ENCODE measurements at regions not wholly inside any gene's neighbourhood (a gene's known extent, or its start where the extent isn't known, plus 50 kb on each side); places are given as distances from the start of the nearest gene placed in this dataset.

DNA sequence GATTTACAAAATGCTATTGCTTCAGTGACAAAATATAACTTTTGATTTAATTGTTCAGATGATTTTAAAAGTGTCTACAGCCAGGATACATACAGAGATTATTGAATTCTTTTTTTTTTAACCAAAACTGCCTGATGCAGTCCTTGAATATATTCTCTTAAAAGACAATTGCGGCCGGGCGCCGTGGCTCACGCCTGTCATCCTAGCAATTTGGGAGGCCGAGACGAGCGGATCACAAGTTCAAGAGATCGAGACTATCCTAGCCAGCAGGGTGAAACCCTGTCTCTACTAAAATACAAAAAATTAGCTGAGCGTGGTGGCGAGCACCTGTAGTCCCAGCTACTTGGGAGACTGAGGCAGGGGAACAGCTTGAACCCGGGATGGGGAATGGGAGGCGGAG, 497.0 kb upstream of the FSIP2 start:
- ATAC-seq (no peak), DNase-seq (no peak)
- no peak overlapping the region for H3K4me3 Mint-ChIP-seq
- ChIA-PET POLR2A (no interaction called here), CTCF (no interaction called here)
- no peak overlapping the region for H3K27ac Mint-ChIP-seq
- Histone ChIP-seq H3K27ac (ENCODE audit: low read depth, low read length) (no peak overlapping the region), H3K27me3 (ENCODE audit: control insufficient read depth in 2 of 2, insufficient read depth in 2 of 2, low read length in 2 of 2) (no peaks in the 10 kb centered on the region), H3K36me3 (ENCODE audit: control insufficient read depth in 2 of 3, insufficient read depth in 3 of 3, low read length in 3 of 3) (no peaks in the 10 kb centered on the region), H3K4me1 (ENCODE audit: control insufficient read depth in 2 of 2, insufficient read depth in 2 of 2, low read length in 2 of 2) (no peaks in the 10 kb centered on the region), H3K4me3 (ENCODE audit: low read length) (no peak overlapping the region), H3K9me3 (ENCODE audit: control insufficient read depth in 2 of 3, low read length in 3 of 3) (no peaks in the 10 kb centered on the region)
- H3K4me1 Mint-ChIP-seq = no peaks in the 10 kb centered on the region
- no peaks in the 10 kb centered on the region for H3K36me3 Mint-ChIP-seq
- no peaks in the 10 kb centered on the region for H3K27me3 Mint-ChIP-seq
- intact Hi-C loops (cut with micrococcal nuclease) = no loop called here
- peaks cover 0 to 29% (median 4%) of the 10 kb centered on the region in 11 donors for H3K9me3 Mint-ChIP-seq

DNA sequence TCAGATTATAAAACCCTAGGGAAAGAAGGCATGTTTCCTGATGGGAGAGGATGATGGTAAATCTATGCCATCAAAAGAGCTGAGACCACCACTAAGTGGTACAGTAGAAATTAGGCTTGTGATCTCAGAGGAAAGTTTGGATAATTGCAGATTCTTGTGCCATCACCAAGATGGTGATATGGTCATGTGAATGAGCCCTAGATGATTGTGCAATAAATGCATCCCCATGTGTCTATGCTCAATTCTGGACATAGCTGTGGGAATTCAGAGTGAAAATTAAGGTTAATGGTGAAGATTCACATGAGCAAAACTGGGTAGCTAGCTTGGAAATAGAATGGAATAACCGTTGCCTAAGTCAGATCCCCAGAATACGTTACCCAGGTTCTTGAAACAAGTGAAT, 496.1 kb upstream of the FSIP2 start:
- Histone ChIP-seq H3K27ac (ENCODE audit: low read depth, low read length) (no peak overlapping the region), H3K9me3 (ENCODE audit: control insufficient read depth in 2 of 3, low read length in 3 of 3) (no peaks in the 10 kb centered on the region), H3K4me3 (ENCODE audit: low read length) (no peak overlapping the region), H3K36me3 (ENCODE audit: control insufficient read depth in 2 of 3, insufficient read depth in 3 of 3, low read length in 3 of 3) (no peaks in the 10 kb centered on the region), H3K27me3 (ENCODE audit: control insufficient read depth in 2 of 2, insufficient read depth in 2 of 2, low read length in 2 of 2) (no peaks in the 10 kb centered on the region), H3K4me1 (ENCODE audit: control insufficient read depth in 2 of 2, insufficient read depth in 2 of 2, low read length in 2 of 2) (no peaks in the 10 kb centered on the region)
- ChIA-PET POLR2A (no interaction called here), CTCF (no interaction called here)
- H3K36me3 Mint-ChIP-seq = no peaks in the 10 kb centered on the region
- intact Hi-C loops (cut with micrococcal nuclease) = no loop called here
- no peaks in the 10 kb centered on the region for H3K27me3 Mint-ChIP-seq
- no peak overlapping the region for H3K27ac Mint-ChIP-seq
- no peak for ATAC-seq
- H3K4me3 Mint-ChIP-seq = no peak overlapping the region
- H3K9me3 Mint-ChIP-seq = peaks cover 0 to 26% (median 4%) of the 10 kb centered on the region in 11 donors
- no peak for DNase-seq
- H3K4me1 Mint-ChIP-seq = no peaks in the 10 kb centered on the region

DNA sequence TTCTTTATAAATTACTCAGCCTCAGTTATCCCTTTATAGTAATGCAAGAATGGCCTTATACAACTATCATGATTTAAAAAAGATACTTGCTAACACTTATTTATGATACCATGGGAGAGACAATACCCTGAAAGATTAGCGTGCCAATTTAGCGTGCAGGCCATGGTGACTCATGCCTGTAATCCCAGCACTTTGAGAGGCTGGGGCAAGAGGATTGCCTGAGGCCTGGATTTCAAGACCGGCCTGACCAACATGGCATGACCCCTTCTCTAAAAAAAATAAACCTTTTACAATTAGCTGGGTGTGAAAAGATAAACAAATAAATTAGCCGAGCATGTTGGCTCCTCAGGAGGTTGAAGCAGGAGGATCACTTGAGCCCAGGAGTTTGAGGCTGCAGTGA, 493.4 kb upstream of the FSIP2 start:
- Histone ChIP-seq H3K36me3 (ENCODE audit: control insufficient read depth in 2 of 3, insufficient read depth in 3 of 3, low read length in 3 of 3) (no peaks in the 10 kb centered on the region), H3K27ac (ENCODE audit: low read depth, low read length) (no peak overlapping the region), H3K27me3 (ENCODE audit: control insufficient read depth in 2 of 2, insufficient read depth in 2 of 2, low read length in 2 of 2) (no peaks in the 10 kb centered on the region), H3K9me3 (ENCODE audit: control insufficient read depth in 2 of 3, low read length in 3 of 3) (no peaks in the 10 kb centered on the region), H3K4me3 (ENCODE audit: low read length) (no peak overlapping the region), H3K4me1 (ENCODE audit: control insufficient read depth in 2 of 2, insufficient read depth in 2 of 2, low read length in 2 of 2) (no peaks in the 10 kb centered on the region)
- ATAC-seq = no peak
- Mint-ChIP-seq H3K4me3 (no peak overlapping the region), H3K27ac (no peak overlapping the region), H3K27me3 (no peaks in the 10 kb centered on the region), H3K36me3 (no peaks in the 10 kb centered on the region), H3K9me3 (peaks cover 0 to 17% (median 2%) of the 10 kb centered on the region in 11 donors), H3K4me1 (no peaks in the 10 kb centered on the region)
- intact Hi-C loops (cut with micrococcal nuclease) = no loop called here
- CTCF ChIA-PET = no interaction called here
- DNase-seq = no peak
- POLR2A ChIA-PET = no interaction called here

- H3K9me3 ChIP-seq (ENCODE audit: control insufficient read depth in 2 of 3, low read length in 3 of 3) = no peaks in the 10 kb centered on the region
- no peaks in the 10 kb centered on the region for H3K27me3 ChIP-seq (ENCODE audit: control insufficient read depth in 2 of 2, insufficient read depth in 2 of 2, low read length in 2 of 2)
- no peak overlapping the region for H3K4me3 ChIP-seq (ENCODE audit: low read length)
- H3K27ac Mint-ChIP-seq = no peak overlapping the region
- intact Hi-C loops (cut with micrococcal nuclease) = no loop called here
- H3K36me3 ChIP-seq (ENCODE audit: control insufficient read depth in 2 of 3, insufficient read depth in 3 of 3, low read length in 3 of 3) = no peaks in the 10 kb centered on the region
- no peak for ATAC-seq
- no peak overlapping the region for H3K4me3 Mint-ChIP-seq
- no peak overlapping the region for H3K27ac ChIP-seq (ENCODE audit: low read depth, low read length)
- ChIA-PET POLR2A (no interaction called here), CTCF (no interaction called here)
- H3K36me3 Mint-ChIP-seq = no peaks in the 10 kb centered on the region
- no peaks in the 10 kb centered on the region for H3K27me3 Mint-ChIP-seq
- no peak for DNase-seq
- H3K4me1 ChIP-seq (ENCODE audit: control insufficient read depth in 2 of 2, insufficient read depth in 2 of 2, low read length in 2 of 2) = no peaks in the 10 kb centered on the region
- H3K9me3 Mint-ChIP-seq = peaks cover 0 to 17% (median 2%) of the 10 kb centered on the region in 11 donors
- H3K4me1 Mint-ChIP-seq = no peaks in the 10 kb centered on the region
These were observed 492.8 kb upstream of the FSIP2 start for GRCh38 chr2:185245806-185246205.

- Mint-ChIP-seq H3K27me3 (no peaks in the 10 kb centered on the region), H3K36me3 (no peaks in the 10 kb centered on the region), H3K4me1 (no peaks in the 10 kb centered on the region), H3K4me3 (no peak overlapping the region), H3K27ac (no peak overlapping the region), H3K9me3 (peaks cover 0 to 17% (median 2%) of the 10 kb centered on the region in 11 donors)
- Histone ChIP-seq H3K27ac (ENCODE audit: low read depth, low read length) (no peak overlapping the region), H3K36me3 (ENCODE audit: control insufficient read depth in 2 of 3, insufficient read depth in 3 of 3, low read length in 3 of 3) (no peaks in the 10 kb centered on the region), H3K4me3 (ENCODE audit: low read length) (no peak overlapping the region), H3K4me1 (ENCODE audit: control insufficient read depth in 2 of 2, insufficient read depth in 2 of 2, low read length in 2 of 2) (no peaks in the 10 kb centered on the region), H3K27me3 (ENCODE audit: control insufficient read depth in 2 of 2, insufficient read depth in 2 of 2, low read length in 2 of 2) (no peaks in the 10 kb centered on the region), H3K9me3 (ENCODE audit: control insufficient read depth in 2 of 3, low read length in 3 of 3) (no peaks in the 10 kb centered on the region)
- ATAC-seq = no peak
- POLR2A ChIA-PET = no interaction called here
- DNase-seq = no peak
- CTCF ChIA-PET = no interaction called here
- intact Hi-C loops (cut with micrococcal nuclease) = no loop called here
These were observed 491.9 kb upstream of the FSIP2 start for GRCh38 chr2:185246717-185247116.

GRCh38 chr2:185255566-185255965, 483.0 kb upstream of the FSIP2 start:
- no peak overlapping the region for H3K27ac ChIP-seq (ENCODE audit: low read depth, low read length)
- ChIA-PET CTCF (no interaction called here), POLR2A (no interaction called here)
- DNase-seq (no peak), ATAC-seq (no peak)
- Mint-ChIP-seq H3K27me3 (no peaks in the 10 kb centered on the region), H3K36me3 (no peaks in the 10 kb centered on the region), H3K4me3 (no peak overlapping the region), H3K4me1 (no peaks in the 10 kb centered on the region), H3K9me3 (peaks cover 0 to 14% (median 1%) of the 10 kb centered on the region in 11 donors), H3K27ac (no peak overlapping the region)
- H3K9me3 ChIP-seq (ENCODE audit: control insufficient read depth in 2 of 3, low read length in 3 of 3) = no peaks in the 10 kb centered on the region
- intact Hi-C loops (cut with micrococcal nuclease) = no loop called here
- no peaks in the 10 kb centered on the region for H3K4me1 ChIP-seq (ENCODE audit: control insufficient read depth in 2 of 2, insufficient read depth in 2 of 2, low read length in 2 of 2)
- no peaks in the 10 kb centered on the region for H3K27me3 ChIP-seq (ENCODE audit: control insufficient read depth in 2 of 2, insufficient read depth in 2 of 2, low read length in 2 of 2)
- H3K4me3 ChIP-seq (ENCODE audit: low read length) = no peak overlapping the region
- H3K36me3 ChIP-seq (ENCODE audit: control insufficient read depth in 2 of 3, insufficient read depth in 3 of 3, low read length in 3 of 3) = no peaks in the 10 kb centered on the region

DNA sequence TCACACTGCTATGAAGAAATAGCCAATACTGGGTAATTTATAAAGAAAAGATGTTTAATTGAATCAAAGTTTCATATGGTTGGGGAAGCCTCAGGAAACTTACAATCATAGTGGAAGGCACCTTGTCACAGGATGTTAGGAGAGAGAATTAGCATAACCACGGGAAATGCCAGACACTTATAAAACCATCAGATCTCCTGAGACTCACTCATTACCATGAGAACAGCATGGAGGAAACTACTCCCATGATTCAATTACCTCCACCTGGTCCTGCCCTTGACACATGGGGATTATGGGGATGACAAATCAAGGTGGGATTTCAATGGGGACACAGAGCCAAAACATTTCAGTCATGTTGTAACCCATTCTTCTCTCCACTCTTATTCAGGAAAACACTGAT, 472.9 kb upstream of the FSIP2 start:
- Histone ChIP-seq H3K36me3 (ENCODE audit: control insufficient read depth in 2 of 3, insufficient read depth in 3 of 3, low read length in 3 of 3) (no peaks in the 10 kb centered on the region), H3K27ac (ENCODE audit: low read depth, low read length) (no peak overlapping the region), H3K9me3 (ENCODE audit: control insufficient read depth in 2 of 3, low read length in 3 of 3) (no peaks in the 10 kb centered on the region), H3K27me3 (ENCODE audit: control insufficient read depth in 2 of 2, insufficient read depth in 2 of 2, low read length in 2 of 2) (no peaks in the 10 kb centered on the region), H3K4me3 (ENCODE audit: low read length) (no peak overlapping the region), H3K4me1 (ENCODE audit: control insufficient read depth in 2 of 2, insufficient read depth in 2 of 2, low read length in 2 of 2) (no peaks in the 10 kb centered on the region)
- no peak for DNase-seq
- no peak for ATAC-seq
- CTCF ChIA-PET = no interaction called here
- no peak overlapping the region for H3K4me3 Mint-ChIP-seq
- no peaks in the 10 kb centered on the region for H3K4me1 Mint-ChIP-seq
- H3K27ac Mint-ChIP-seq = no peak overlapping the region
- peaks cover 0 to 4% (median 0%) of the 10 kb centered on the region in 11 donors for H3K9me3 Mint-ChIP-seq
- H3K36me3 Mint-ChIP-seq = no peaks in the 10 kb centered on the region
- no peaks in the 10 kb centered on the region for H3K27me3 Mint-ChIP-seq
- intact Hi-C loops (cut with micrococcal nuclease) = no loop called here
- POLR2A ChIA-PET = no interaction called here

Measured in naive thymus-derived CD4-positive, alpha-beta T cell (primary cell).